ENCODE measurements at regions not wholly inside any gene's neighbourhood (a gene's known extent, or its start where the extent isn't known, plus 50 kb on each side); places are given as distances from the start of the nearest gene placed in this dataset.

GRCh38 chr13:67651908-67652465, 421.9 kb upstream of the PCDH9 start:
- POLR2A ChIA-PET, result no interaction called here
- ATAC-seq, result no peak
- peaks cover 4 to 18% (median 8%) of the 10 kb centered on the region in 9 donors for H3K9me3 Mint-ChIP-seq
- H3K27me3 Mint-ChIP-seq, result no peaks in the 10 kb centered on the region
- no peaks in the 10 kb centered on the region for H3K36me3 Mint-ChIP-seq
- no peak for DNase-seq
- H3K27ac Mint-ChIP-seq, result no peak overlapping the region
- no peak overlapping the region for H3K4me3 Mint-ChIP-seq
- no peaks in the 10 kb centered on the region for H3K4me1 Mint-ChIP-seq

- H3K4me1 Mint-ChIP-seq, result no peaks in the 10 kb centered on the region
- H3K27me3 Mint-ChIP-seq, result no peaks in the 10 kb centered on the region
- no peaks in the 10 kb centered on the region for H3K36me3 Mint-ChIP-seq
- POLR2A ChIA-PET, result no interaction called here
- peaks cover 4 to 19% (median 8%) of the 10 kb centered on the region in 9 donors for H3K9me3 Mint-ChIP-seq
- ATAC-seq (no peak), DNase-seq (no peak)
- no peak overlapping the region for H3K4me3 Mint-ChIP-seq
- no peak overlapping the region for H3K27ac Mint-ChIP-seq
Measured at GRCh38 chr13:67650471-67650870, 420.3 kb upstream of the PCDH9 start.

- Mint-ChIP-seq H3K36me3 (no peaks in the 10 kb centered on the region), H3K9me3 (peaks cover 3 to 21% (median 7%) of the 10 kb centered on the region in 9 donors), H3K4me1 (peaks cover 0 to 2% (median 0%) of the 10 kb centered on the region in 4 donors), H3K27ac (no peak overlapping the region), H3K4me3 (no peak overlapping the region), H3K27me3 (no peaks in the 10 kb centered on the region)
- POLR2A ChIA-PET, result no interaction called here
- ATAC-seq (no peak), DNase-seq (no peak)
Measured at GRCh38 chr13:67645874-67646467, 415.8 kb upstream of the PCDH9 start.

- POLR2A ChIA-PET, result no interaction called here
- no peak overlapping the region for H3K27ac Mint-ChIP-seq
- H3K9me3 Mint-ChIP-seq, result peaks cover 3 to 30% (median 7%) of the 10 kb centered on the region in 9 donors
- DNase-seq, result no peak
- H3K4me3 Mint-ChIP-seq, result no peak overlapping the region
- peaks cover 0 to 2% (median 0%) of the 10 kb centered on the region in 4 donors for H3K4me1 Mint-ChIP-seq
- no peaks in the 10 kb centered on the region for H3K27me3 Mint-ChIP-seq
- ATAC-seq, result no peak
- no peaks in the 10 kb centered on the region for H3K36me3 Mint-ChIP-seq
Measured at GRCh38 chr13:67643516-67644055, 413.4 kb upstream of the PCDH9 start.

- POLR2A ChIA-PET, result no interaction called here
- DNase-seq (no peak), ATAC-seq (no peak)
- Mint-ChIP-seq H3K27me3 (no peaks in the 10 kb centered on the region), H3K4me3 (no peak overlapping the region), H3K36me3 (no peaks in the 10 kb centered on the region), H3K4me1 (peaks cover 0 to 2% (median 0%) of the 10 kb centered on the region in 4 donors), H3K9me3 (peaks cover 3 to 34% (median 9%) of the 10 kb centered on the region in 9 donors), H3K27ac (no peak overlapping the region)
Measured at GRCh38 chr13:67642657-67643056, 412.5 kb upstream of the PCDH9 start.

- Mint-ChIP-seq H3K4me3 (no peak overlapping the region), H3K9me3 (peaks cover 0 to 16% (median 4%) of the 10 kb centered on the region in 9 donors), H3K36me3 (no peaks in the 10 kb centered on the region), H3K27ac (no peak overlapping the region), H3K4me1 (no peaks in the 10 kb centered on the region), H3K27me3 (no peaks in the 10 kb centered on the region)
- DNase-seq, result no peak
- ATAC-seq, result no peak
- POLR2A ChIA-PET, result no interaction called here
Measured at GRCh38 chr13:67635754-67636153, 405.6 kb upstream of the PCDH9 start.

- Mint-ChIP-seq H3K27me3 (no peaks in the 10 kb centered on the region), H3K4me3 (no peak overlapping the region), H3K27ac (no peak overlapping the region), H3K4me1 (no peaks in the 10 kb centered on the region), H3K9me3 (peaks cover 0 to 11% (median 3%) of the 10 kb centered on the region in 9 donors), H3K36me3 (no peaks in the 10 kb centered on the region)
- ATAC-seq (no peak), DNase-seq (no peak)
- POLR2A ChIA-PET, result no interaction called here
Measured at GRCh38 chr13:67632590-67632989, 402.5 kb upstream of the PCDH9 start.

- H3K4me3 Mint-ChIP-seq, result no peak overlapping the region
- H3K36me3 Mint-ChIP-seq, result no peaks in the 10 kb centered on the region
- DNase-seq, result no peak
- POLR2A ChIA-PET, result no interaction called here
- no peak for ATAC-seq
- no peaks in the 10 kb centered on the region for H3K4me1 Mint-ChIP-seq
- no peak overlapping the region for H3K27ac Mint-ChIP-seq
- H3K27me3 Mint-ChIP-seq, result no peaks in the 10 kb centered on the region
- peaks cover 0 to 18% (median 3%) of the 10 kb centered on the region in 9 donors for H3K9me3 Mint-ChIP-seq
Measured at GRCh38 chr13:67630640-67631039, 400.5 kb upstream of the PCDH9 start.

GRCh38 chr13:67623630-67624029, 393.5 kb upstream of the PCDH9 start:
- H3K4me1 Mint-ChIP-seq, result no peaks in the 10 kb centered on the region
- DNase-seq, result no peak
- no peaks in the 10 kb centered on the region for H3K27me3 Mint-ChIP-seq
- POLR2A ChIA-PET, result no interaction called here
- no peak for ATAC-seq
- peaks cover 0 to 15% (median 0%) of the 10 kb centered on the region in 9 donors for H3K9me3 Mint-ChIP-seq
- no peak overlapping the region for H3K4me3 Mint-ChIP-seq
- no peak overlapping the region for H3K27ac Mint-ChIP-seq
- no peaks in the 10 kb centered on the region for H3K36me3 Mint-ChIP-seq

GRCh38 chr13:67620665-67621064, 390.5 kb upstream of the PCDH9 start:
- Mint-ChIP-seq H3K27me3 (no peaks in the 10 kb centered on the region), H3K36me3 (no peaks in the 10 kb centered on the region), H3K27ac (peak overlapping the region in 1 of 10 donors; percentile 74), H3K4me3 (no peak overlapping the region), H3K4me1 (no peaks in the 10 kb centered on the region), H3K9me3 (peaks cover 0 to 15% (median 0%) of the 10 kb centered on the region in 9 donors)
- POLR2A ChIA-PET, result no interaction called here
- ATAC-seq (no peak), DNase-seq (no peak)

GRCh38 chr13:67619995-67620380, 389.9 kb upstream of the PCDH9 start:
- peaks cover 0 to 15% (median 0%) of the 10 kb centered on the region in 9 donors for H3K9me3 Mint-ChIP-seq
- H3K36me3 Mint-ChIP-seq, result no peaks in the 10 kb centered on the region
- H3K27me3 Mint-ChIP-seq, result no peaks in the 10 kb centered on the region
- H3K4me1 Mint-ChIP-seq, result no peaks in the 10 kb centered on the region
- DNase-seq (no peak), ATAC-seq (no peak)
- no peak overlapping the region for H3K27ac Mint-ChIP-seq
- POLR2A ChIA-PET, result no interaction called here
- no peak overlapping the region for H3K4me3 Mint-ChIP-seq

GRCh38 chr13:67619351-67619994, 389.3 kb upstream of the PCDH9 start:
- no peaks in the 10 kb centered on the region for H3K4me1 Mint-ChIP-seq
- H3K36me3 Mint-ChIP-seq, result no peaks in the 10 kb centered on the region
- H3K27me3 Mint-ChIP-seq, result no peaks in the 10 kb centered on the region
- POLR2A ChIA-PET, result no interaction called here
- no peak overlapping the region for H3K27ac Mint-ChIP-seq
- peaks cover 0 to 15% (median 0%) of the 10 kb centered on the region in 9 donors for H3K9me3 Mint-ChIP-seq
- H3K4me3 Mint-ChIP-seq, result no peak overlapping the region
- ATAC-seq, result no peak
- no peak for DNase-seq

- DNase-seq (no peak), ATAC-seq (no peak)
- Mint-ChIP-seq H3K9me3 (peaks cover 0 to 14% (median 6%) of the 10 kb centered on the region in 9 donors), H3K27me3 (no peaks in the 10 kb centered on the region), H3K4me1 (no peaks in the 10 kb centered on the region), H3K27ac (no peak overlapping the region), H3K36me3 (peaks cover 0 to 4% (median 0%) of the 10 kb centered on the region in 3 donors), H3K4me3 (no peak overlapping the region)
- POLR2A ChIA-PET, result no interaction called here
Measured at GRCh38 chr13:67614579-67614978, 384.4 kb upstream of the PCDH9 start.

All from naive thymus-derived CD8-positive, alpha-beta T cell (primary cell).